ENCODE measurements at regions not wholly inside any gene's neighbourhood (a gene's known extent, or its start where the extent isn't known, plus 50 kb on each side); places are given as distances from the start of the nearest gene placed in this dataset.
"Not testable (repeated sequence)": the region's sequence is repeated elsewhere in the genome, so short reads cannot be mapped to it uniquely, and the experiment has no call there.

DNA sequence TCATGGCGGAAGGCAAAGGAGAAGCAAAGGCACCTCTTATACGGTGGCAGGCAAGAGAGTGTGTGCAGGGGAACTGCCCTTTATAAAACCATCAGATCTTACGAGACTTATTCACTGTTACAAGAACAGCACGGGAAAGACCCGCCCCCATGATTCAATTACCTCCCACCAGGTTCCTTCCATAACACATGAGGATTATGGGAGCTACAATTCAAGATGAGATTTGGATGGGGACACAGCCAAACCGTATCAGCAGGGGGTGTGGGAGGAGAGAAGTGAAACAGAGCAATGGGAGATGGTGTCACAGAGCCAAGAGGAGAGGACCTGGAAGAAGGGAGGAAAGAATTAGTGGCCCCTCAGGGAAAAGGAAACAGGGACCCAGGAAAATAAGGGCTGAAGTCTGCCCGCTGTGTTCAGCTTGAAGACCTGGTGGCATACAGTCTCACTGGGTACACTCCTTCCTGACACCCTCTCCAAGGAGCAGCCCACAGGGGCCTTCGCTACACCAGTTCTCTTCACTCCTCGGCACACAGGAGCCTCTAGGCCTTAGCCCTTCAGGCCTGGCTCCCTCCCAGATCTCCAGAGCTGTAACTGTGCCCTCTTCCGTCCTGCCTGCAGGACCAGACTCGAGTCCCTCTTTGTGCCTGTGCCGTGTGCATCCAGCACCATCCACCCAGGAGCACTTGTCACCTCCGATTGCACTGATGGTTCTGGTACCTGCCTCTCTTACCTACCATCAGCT is 262.1 kb downstream of the EIPR1 start:
- no peak for DNase-seq (ENCODE audit: low read depth)

DNA sequence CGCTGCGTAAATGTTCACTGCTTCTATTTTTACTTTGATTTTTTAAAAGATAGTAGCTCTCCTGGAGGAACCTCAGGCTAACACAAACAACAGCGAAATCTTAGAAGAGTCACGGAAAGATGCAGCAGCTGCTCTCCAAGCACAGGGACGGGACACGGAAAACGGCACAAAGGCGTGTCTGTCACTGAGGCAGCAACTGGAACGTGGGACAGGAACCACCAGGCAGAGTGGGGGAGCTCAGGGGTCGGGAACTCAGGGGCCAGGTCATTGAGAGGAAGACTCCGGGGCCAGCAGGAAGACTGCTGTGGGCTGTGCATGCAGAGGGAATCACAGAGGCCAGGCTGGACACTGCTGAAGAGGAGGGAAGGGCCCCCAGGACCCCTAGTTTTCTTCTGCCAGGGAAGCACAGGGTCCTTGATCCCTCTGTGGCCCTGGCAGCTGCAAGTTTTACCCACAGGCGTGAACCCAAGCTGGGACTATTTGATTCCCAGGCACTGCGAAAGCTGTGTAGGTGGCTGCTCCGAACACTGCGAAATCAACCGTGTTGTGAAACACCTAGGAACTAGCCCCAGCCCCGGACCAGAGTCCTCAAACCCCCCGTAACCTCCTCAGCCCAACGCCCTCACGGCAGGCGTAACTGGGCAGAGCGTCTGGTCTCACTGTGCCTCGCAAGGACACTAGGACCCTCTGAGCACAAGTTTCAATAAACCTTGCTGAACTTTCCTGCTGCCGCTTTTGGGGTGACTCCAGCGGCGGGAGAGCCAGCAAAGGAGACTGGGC is 263.0 kb downstream of the EIPR1 start:
- no peak for DNase-seq (ENCODE audit: low read depth)

DNA sequence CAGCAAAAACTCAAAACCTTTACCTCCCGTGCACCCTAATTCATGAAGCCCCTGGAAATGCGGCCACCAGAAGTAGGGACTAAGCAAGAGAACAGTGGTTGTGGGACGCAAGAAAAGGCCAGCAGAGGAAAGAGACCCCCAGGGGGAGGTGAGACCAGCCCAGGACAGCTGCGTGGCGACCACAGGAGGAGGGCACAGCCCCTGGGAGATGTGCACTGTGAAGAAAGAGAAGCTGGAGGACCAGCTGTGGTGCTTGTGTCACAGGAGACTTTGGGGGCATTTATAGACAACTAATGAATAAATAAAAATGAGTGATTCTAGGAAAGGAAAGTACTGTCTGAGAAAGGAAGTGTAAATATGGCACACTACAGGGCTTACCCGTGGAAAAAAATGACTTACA is 263.8 kb downstream of the EIPR1 start:
- no peak for DNase-seq (ENCODE audit: low read depth)

DNA sequence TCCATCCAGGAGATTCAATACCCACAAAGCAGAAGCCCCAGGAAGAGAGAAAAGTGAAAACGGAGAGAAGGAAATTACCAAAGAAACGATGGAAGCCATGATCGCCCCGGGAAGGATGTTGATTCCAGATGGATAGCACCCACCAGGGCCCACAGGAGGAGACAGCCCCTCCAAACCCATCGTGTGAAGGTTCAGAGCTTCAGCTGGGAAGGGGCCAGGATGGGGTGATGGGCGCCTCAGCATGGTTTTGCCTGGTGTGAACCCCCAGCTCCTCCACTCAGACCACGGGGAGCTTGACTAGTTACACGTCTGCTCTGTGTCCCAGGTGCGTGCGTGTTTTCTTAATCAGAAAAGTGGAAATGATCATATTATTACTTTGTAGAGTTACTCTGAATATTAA is 264.5 kb downstream of the EIPR1 start:
- no peak for DNase-seq (ENCODE audit: low read depth)

DNA sequence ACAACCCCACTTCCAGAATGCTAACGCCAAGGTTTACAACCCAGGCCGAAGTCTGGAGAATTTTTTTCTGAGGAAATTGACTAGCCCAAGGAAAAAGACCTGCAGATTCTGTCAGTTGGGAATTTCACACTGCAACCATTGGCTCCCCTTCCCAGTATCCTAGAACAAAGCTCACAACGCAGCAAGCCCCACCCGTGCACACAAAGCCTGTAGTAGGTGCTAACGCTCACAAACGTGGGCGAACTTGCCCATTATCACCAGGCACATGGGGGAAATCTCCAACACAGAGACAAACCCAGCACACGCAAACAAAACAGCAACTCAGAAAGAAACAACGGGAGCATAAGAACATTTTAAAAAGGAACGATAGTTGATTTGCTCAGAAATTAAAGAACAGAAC is 265.1 kb downstream of the EIPR1 start:
- no peak for DNase-seq (ENCODE audit: low read depth)

DNA sequence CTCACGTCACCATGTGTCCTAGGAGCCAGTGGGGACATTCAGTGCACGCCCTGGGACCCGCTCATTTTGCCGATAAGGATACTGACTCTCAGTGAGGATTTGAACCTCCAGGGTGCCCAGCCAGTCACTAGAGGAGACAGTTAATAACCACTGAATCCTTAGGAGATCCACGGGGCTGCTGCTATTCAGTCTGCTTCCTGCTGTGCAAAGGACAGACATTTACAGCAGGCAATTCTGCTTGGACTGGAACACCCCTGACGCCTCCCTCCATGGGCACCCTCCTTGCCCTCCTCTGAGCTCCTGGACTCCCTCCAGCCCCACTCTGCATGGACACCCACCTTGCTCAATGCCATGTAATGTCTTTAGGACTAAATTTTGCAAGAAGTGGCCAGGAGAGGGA is 265.5 kb downstream of the EIPR1 start:
- DNase-seq (ENCODE audit: low read depth): no peak

DNA sequence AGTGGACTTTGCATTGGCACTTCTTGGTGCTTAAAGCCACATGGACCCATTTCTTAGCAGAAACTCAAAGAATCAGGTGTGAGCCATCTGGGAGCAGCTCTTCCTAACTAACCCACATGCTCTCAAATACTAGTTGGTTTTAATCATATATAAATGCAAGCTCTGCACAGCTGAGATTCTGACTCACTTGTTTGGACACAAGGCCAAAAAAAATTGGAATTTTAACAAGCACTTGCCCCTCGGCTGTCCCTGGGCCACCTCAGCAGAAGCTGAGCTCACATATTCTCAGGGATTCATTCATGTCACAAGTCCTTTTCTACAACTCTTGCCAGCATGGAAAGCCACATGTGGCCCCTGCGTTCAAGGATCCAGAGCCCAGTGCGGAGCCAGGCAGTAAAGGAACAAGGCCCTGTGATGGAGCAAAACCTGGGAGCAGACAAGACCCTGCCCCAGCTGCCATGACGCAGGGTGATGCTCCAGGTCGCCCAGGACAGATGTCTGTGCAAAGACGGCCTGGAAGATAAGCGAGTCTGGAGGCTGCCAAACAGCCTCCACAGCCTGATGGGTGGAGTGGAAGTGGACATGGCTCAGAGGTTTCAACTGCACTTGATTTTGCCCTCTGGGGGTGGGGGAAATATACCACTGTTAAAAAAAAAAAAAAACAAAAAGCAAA is 266.5 kb downstream of the EIPR1 start:
- DNase-seq (ENCODE audit: low read depth): no peak

DNA sequence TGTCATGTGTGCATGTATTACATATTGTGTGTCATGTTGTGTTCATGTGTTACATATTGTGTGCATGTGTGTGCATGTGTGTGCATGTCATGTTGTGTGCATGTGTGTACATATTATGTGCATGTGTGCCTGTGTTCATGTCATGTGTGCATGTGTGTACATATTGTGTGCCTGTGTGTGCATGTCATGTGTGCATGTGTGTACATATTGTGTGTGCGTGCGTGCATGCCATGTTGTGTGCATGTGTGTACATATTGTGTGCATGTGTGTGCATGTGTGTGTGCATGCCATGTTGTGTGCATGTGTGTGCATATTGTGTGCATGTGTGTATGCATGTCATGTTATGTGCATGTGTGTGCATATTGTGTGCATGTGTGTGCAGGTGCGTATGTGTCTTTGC is 267.1 kb downstream of the EIPR1 start:
- DNase-seq (ENCODE audit: low read depth): no peak

DNA sequence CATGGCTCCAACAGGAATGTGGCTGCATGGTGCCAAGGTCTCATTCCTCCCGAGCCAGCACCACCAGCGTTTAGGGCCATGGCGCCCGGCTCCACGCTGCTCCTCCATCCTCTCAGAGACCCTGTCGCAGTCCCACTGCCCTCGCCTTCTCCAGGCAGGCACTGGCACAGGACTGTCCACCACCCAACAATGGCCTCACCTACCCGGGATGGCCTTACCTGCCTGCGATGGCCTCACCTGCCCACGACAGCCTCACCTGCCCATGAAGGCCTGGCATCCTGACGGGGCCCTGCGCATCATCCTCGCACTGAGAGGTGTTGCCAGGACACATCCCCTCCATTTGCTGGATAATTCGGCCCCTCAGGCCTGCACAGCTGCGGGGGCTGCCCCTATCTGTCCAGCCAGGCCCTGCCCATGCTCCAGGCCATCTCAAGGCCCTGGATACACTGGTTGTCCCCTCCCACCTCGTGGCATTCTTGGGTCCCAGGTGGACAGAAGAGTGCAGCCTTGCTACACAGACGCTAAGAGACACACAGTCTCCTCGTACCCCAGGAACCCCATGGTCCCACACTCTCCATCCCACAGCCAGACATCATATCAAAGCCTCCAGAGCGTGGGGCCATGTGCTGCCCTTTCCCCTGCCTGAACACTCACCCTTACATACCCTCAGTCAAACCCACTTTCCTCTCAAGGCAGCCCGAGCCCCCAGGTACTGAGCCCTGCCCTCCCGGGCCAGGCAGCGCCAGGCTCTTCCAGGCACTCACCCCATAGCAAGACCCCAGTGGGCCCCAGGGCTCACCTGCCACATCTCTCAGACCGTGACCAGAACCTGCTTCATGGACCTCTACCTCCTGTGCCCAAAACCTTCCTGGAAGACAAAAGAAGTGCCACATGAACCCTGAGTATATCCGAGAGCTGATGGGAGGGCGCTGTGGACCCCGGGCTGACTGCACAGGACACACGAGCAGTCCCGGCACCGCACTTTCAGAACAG is 268.6 kb downstream of the EIPR1 start:
- DNase-seq (ENCODE audit: low read depth): no peak

DNA sequence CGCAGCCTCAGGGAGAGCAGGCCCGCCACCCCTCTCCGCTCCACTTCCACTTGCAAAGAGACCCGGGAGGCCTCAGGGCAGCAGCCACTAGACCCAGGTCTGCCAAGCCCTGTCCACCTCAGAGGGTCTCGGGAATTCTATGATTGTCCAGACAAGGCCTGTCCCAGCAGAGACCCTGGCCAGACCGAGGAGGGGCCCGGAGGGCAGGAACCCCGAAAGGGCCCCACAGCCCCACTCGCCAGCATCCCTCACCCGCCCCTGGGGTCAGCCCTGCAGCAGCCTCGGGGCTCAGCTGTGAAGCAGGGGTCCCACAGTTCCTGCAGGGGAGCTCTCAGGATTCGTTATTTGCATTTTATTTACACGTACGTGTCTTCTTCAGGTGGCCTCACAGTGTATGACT is 269.5 kb downstream of the EIPR1 start:
- DNase-seq (ENCODE audit: low read depth): no peak

DNA sequence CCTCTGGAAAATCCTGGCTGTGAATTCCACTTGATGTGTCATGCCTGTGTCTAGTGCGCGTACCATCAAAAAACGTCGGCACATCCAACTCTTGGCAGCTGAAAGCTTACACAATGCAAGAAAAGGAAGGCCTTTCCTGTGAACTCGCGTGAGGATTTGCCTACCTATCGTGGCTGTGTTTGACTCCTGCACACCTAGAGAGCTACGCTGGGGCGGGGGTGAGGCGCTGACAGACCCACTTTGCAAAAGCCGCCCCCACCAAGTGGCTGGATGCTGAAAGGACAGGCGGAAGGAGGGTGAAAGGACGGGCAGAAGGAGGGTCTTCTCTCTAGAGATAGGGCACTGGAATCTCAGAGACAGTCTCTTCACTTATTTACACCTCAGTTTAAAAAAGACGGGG is 270.1 kb downstream of the EIPR1 start:
- no peak for DNase-seq (ENCODE audit: low read depth)

DNA sequence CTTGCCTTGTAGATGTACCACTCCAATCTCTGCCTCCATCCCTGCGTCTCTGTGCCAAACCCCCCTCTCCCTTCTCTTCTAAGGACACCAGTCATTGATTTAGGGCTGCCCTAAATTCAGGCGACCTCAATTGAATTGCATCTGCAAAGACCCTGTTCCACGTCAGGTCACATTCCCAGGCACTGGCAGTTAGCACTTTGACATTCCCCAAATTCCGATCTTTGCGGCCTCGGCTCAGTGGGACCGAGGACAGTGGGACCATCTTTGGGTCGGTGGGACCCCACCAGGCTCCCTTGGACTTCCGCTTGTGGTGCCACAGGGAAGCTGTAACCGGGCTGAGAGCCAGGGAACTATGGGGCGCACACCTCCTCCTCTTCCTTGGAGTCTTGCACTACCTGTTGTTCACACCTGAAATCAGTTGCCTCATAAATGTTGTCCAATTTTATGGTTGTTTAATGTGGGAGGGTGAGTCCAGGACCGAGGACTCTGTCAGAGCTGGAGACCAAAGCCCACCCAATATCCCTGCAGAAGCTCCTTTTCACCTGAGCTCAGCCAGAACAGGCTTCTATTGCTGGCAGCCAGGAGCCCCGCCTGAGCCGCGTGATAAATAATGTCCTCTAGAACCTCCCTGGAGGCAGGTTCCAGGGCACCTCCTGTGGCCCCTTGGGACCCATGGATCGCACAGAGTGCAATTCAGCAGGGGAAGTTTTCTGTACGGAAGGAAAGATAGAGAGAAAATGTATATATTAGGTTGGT is 271.6 kb downstream of the EIPR1 start:
- DNase-seq (ENCODE audit: low read depth): no peak

DNA sequence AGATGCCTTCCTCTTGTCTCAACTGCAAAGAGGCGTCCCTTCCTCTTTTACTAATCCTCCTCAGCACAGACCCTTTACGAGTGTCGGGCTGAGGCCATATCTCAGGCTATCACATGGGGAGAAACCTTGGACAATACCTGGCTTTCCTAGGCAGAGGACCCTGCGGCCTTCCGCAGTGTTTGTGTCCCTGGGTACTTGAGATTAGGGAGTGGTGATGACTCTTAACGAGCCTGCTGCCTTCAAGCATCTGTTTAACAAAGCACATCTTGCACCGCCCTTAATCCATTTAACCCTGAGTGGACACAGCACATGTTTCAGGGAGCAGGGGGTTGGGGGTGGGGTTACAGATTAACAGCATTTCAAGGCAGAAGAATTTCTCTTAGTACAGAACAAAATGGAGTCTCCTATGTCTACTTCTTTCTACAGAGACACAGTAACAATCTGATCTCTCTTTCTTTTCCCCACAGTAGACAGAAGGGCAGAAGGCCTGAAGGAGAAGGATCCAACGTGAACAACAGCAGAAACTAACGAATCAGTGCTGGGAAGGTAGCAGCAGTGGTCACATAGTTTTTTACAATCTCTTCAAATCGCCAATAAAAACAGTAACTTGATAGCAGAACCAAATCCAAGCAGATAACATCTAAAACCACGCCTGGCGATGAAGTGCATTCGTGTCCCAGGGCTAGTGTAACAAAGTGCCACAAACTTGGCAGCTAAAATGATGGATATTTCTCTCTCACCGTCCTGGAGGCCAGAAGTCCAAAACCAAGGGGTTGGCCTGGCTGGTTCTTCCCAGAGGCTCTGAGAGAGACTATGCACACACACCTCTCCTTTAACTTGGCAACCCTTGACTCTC is 272.4 kb downstream of the EIPR1 start:
- not testable (repeated sequence) for DNase-seq (ENCODE audit: low read depth)

DNA sequence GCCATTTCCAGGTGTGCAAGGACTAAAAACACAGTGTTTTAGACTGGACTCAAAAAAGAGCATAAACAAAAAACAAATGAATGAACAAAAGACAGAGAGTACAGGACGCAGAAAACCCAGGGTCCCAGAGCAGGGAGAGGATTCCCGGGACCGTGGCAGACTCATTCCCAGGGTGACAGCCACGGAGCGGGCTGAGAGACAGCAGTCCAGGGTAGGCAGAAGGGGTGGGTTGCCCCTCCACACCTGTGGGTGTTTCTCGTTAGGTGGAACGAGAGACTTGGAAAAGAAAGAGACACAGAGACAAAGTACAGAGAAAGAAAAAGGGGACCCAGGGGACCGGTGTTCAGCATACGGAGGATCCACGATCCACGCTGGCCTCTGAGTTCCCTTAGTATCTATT is 273.4 kb downstream of the EIPR1 start:
- no peak for DNase-seq (ENCODE audit: low read depth)

DNA sequence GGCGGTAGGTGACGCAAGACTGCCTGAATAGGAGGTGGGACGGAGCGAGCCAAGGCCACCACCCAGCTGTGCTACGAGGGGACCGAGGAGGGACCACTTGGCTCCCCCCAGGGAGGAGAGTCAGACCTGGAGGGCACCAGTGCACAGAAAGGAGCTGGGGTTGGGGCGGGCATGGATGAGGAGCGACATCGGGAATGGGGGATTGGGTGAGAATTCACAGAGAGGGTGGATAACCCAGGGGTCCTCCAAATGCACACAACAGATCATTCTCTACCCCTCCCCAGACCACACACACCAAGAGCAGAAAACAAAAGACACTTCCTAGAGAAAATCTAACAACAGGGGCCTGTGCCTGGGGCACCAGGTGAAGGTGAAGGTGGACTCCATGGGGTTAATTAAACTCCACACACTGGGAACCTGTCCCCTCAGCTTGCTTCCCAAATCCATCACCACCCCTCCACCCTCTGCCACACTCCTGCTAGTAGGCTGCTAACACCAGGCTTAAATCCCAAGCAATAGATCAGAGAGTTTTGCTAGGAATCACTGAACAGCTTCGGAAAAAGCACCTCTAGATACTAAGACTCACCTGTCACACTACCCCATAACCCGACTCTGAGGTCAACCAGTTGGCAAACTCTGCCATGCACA is 274.6 kb downstream of the EIPR1 start:
- no peak for DNase-seq (ENCODE audit: low read depth)

DNA sequence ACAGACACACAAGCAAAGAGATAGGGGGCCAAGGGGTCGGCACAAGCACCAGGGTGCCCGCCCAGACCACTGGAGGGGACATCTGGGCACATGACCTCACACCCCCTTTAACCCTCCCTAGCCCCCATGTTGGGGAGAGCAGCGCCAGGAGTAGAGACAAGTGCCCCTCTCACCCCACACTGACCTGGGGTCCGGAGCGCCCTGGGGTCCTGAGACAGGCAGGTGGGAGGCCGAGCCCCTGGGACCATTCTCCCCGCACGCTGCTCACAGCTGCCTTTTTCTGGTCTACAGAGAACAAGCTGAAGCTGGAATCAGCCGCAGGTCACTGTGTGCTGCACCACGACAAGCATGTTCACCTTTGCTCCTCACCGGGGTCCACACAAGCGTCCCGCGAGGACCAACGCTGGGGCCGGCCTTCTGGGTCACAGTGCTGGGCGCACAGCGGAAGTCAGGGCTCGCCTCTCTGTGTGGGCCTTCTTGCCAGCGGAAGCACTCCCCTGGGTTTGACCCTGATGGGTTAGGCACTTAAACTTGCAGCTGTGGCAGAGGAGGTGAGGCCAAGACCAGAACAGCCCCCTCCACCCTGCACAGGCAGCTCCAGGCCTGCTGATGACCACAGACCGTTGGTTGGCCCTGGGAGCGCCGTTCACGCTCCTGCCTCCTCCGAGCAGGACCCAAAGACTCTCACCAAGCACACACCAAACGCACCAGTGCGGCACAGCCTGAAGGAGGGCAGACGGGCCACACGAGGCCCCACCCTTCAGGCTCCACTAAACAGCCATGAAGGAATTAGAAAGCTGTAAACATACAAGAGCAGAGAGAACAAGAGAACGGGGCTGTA is 275.3 kb downstream of the EIPR1 start:
- no peak for DNase-seq (ENCODE audit: low read depth)

DNA sequence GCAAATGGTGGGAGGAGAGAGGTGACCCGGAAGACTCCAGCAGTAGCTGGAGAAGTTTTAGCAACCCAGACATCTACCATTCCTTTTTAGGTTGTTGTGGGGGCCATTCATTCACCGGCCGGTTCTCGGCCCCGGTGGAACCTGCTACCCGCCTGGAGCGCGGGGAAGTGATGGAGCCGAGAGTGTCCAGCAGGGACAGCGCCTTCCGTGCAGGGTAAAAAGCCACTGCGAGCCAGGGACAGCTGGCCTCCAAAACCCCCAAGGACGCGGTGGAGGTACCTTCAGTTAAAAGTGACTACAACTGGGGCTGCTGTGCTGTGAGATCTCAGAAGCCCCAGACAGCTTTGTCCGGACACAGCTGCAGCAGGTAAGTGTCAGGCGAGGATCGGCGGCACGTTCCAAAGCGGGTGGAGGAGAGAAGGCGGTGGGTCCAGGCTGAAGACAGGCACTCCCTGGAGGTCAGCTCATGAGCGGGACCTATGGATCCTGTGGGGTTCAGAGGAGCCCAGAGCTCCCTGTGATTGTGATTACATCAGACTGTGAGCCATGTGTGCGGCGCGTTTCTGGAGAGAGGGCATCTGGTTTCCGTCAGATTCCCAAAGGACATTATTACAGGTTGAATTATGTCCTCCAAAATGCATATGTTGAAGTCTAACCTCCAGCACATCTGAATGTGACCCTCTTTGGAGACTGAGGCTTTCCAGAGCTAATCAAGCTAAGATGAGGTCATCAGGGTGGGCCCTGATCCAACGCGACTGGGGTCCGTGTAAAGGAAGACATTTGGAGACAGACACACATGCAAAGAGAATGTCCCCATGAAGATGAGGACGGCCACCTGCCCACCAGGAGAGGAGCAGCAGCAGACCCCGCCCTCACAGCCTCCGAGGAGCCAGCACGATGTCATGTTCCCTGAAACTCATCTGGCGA is 276.3 kb downstream of the EIPR1 start:
- no peak for DNase-seq (ENCODE audit: low read depth)

All from renal cortical epithelial cell (primary cell).